GM12878 (cell line): ENCODE measurements at regions not wholly inside any gene's neighbourhood (a gene's known extent, or its start where the extent isn't known, plus 50 kb on each side); places are given as distances from the start of the nearest gene placed in this dataset.

Source experiments
- ASH2L ChIP-seq: fragments of 300-600, 200-600 bp; sonication (generic); IDR thresholded peaks from 2 replicates; pipeline ENCODE4 v1.6.1; 2017; ENCODE audit warnings: low read depth, mild to moderate bottlenecking, borderline replicate concordance
- PKNOX1 ChIP-seq: fragments of 450-650 bp; IDR thresholded peaks from 2 replicates; pipeline ENCODE4 v1.6.1; 2016; ENCODE audit warnings: mild to moderate bottlenecking
- SMC3 ChIP-seq: IDR thresholded peaks from 2 replicates; pipeline ENCODE4 v1.6.1; 2011; ENCODE audit warnings: low read length, improper control_type of control experiment, borderline replicate concordance
- SPI1 ChIP-seq: IDR thresholded peaks from 2 replicates; pipeline ENCODE4 v1.6.1; 2011; ENCODE audit warnings: low read depth, mild to moderate bottlenecking, low read length, moderate library complexity, borderline replicate concordance; ENCODE audit not compliant: insufficient read depth
- ZBTB40 ChIP-seq: fragments of 450-650 bp; IDR thresholded peaks from 2 replicates; pipeline ENCODE4 v1.6.1; 2016; ENCODE audit warnings: mild to moderate bottlenecking, moderate library complexity, borderline replicate concordance
- TF ChIP-seq, protein P1 (sequence below): fragments of 450-650 bp; formaldehyde crosslinking; IDR thresholded peaks from 2 replicates; pipeline ENCODE4 v1.5.0; 2022; ENCODE audit warnings: mild to moderate bottlenecking, missing genetic modification characterization

GRCh38 chr14:101070540-101071492 is 167.3 kb upstream of the RTL1 start (continued):
- TF ChIP-seq ZBTB40 (no peak), SMC3 (no peak), PKNOX1 (no peak), ASH2L (no peak), SPI1 (no peak)
- TF ChIP-seq, protein P1, sequence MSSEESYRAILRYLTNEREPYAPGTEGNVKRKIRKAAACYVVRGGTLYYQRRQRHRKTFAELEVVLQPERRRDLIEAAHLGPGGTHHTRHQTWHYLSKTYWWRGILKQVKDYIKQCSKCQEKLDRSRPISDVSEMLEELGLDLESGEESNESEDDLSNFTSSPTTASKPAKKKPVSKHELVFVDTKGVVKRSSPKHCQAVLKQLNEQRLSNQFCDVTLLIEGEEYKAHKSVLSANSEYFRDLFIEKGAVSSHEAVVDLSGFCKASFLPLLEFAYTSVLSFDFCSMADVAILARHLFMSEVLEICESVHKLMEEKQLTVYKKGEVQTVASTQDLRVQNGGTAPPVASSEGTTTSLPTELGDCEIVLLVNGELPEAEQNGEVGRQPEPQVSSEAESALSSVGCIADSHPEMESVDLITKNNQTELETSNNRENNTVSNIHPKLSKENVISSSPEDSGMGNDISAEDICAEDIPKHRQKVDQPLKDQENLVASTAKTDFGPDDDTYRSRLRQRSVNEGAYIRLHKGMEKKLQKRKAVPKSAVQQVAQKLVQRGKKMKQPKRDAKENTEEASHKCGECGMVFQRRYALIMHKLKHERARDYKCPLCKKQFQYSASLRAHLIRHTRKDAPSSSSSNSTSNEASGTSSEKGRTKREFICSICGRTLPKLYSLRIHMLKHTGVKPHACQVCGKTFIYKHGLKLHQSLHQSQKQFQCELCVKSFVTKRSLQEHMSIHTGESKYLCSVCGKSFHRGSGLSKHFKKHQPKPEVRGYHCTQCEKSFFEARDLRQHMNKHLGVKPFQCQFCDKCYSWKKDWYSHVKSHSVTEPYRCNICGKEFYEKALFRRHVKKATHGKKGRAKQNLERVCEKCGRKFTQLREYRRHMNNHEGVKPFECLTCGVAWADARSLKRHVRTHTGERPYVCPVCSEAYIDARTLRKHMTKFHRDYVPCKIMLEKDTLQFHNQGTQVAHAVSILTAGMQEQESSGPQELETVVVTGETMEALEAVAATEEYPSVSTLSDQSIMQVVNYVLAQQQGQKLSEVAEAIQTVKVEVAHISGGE (CRISPR knock-in tag) = no peak
